GM12801 (cell line): ENCODE measurements at regions not wholly inside any gene's neighbourhood (a gene's known extent, or its start where the extent isn't known, plus 50 kb on each side); places are given as distances from the start of the nearest gene placed in this dataset.

Source experiments
- CTCF ChIP-seq: IDR thresholded peaks from one replicate; pipeline ENCODE4 v1.5.1; 2011; ENCODE audit warnings: control low read depth; ENCODE audit not compliant: insufficient read length; ENCODE audit errors: extremely low read depth

DNA sequence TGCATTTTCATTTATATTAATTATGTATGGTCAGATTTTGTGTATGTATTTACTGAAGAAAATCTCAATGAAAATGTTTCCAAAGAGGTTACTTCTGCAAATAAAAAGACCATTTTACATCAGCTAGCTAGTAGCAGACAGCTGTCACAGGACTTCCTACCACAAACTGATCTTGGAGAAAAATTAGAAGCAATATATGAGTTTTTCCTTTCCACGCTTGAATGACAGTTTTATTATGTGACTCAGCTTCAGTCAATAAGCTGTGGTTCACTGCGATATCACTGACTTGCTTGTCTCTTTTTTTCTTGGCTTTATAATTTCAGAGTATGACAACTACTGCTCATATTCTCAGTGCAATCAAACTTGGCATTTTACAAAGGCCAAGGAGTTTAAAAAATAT is 787.4 kb upstream of the GALNTL6 start:
- TF ChIP-seq CTCF = no peak

- no peak for TF ChIP-seq CTCF
Observed at GRCh38 chr4:171025343-171025742, 787.9 kb upstream of the GALNTL6 start.

DNA sequence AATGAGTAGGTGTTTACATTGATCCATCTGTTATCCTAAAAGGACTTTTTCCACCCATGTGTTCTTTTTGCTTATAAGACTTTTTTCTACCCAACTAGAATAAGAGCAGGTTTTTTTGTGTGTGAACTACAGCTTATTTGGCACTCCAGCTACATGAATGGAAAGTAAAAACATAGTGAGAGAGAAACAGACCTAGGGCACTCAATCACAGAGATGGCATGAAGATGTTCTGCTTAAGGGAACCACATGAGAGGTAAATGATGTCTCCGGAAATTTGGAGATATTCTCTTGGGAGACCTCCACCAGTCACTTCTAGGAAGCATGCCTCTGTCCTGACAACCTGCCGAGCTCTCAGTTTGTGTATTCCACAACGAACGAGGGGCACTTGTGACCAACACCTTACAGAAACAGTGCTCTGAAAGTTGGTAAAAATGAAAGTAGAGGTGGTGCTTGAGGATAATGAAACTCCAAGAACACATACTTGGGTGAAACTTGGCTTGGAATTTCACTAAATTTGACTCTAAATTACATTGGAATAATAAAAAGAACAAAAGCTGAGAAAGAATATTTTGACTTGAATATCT is 788.4 kb upstream of the GALNTL6 start:
- TF ChIP-seq CTCF = no peak

- TF ChIP-seq CTCF = no peak
Observed at GRCh38 chr4:171022824-171023230, 790.4 kb upstream of the GALNTL6 start.

GRCh38 chr4:171017593-171017992 is 795.6 kb upstream of the GALNTL6 start:
- TF ChIP-seq CTCF = no peak

GRCh38 chr4:171016145-171016544 is 797.1 kb upstream of the GALNTL6 start:
- TF ChIP-seq CTCF = no peak

DNA sequence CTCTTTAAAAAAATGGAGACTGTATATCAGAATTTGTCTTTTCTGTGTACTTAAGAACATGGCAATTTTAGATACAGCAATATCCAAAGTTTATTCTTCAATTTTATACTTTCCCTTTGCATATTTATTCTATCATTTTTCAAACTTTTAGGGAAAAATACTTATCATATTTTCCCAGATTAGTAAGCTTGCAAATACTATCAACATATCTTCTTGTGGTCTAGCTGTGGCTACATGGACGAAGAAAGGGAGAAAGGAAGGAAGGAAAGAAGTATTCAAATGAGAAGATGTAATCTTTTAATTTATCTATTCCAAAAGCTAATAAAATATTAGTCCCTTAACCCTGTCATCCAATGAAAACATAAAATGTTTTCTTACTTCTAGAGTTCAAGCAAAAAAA is 797.8 kb upstream of the GALNTL6 start:
- TF ChIP-seq CTCF = no peak
